NCI-H1105 (cell line): ENCODE measurements at regions not wholly inside any gene's neighbourhood (a gene's known extent, or its start where the extent isn't known, plus 50 kb on each side); places are given as distances from the start of the nearest gene placed in this dataset.

Experiments
- DNase-seq: peaks from one replicate; lab custom pipeline; 2025; lab: John Stamatoyannopoulos, UW

GRCh38 chr1:79129914-79130313 lies 123.4 kb upstream of the ADGRL4 start:
- no peak for DNase-seq

GRCh38 chr1:79128722-79129121 lies 122.2 kb upstream of the ADGRL4 start:
- no peak for DNase-seq

GRCh38 chr1:79124756-79125155 lies 118.2 kb upstream of the ADGRL4 start:
- no peak for DNase-seq

GRCh38 chr1:79122521-79122920 lies 116.0 kb upstream of the ADGRL4 start:
- no peak for DNase-seq

GRCh38 chr1:79117376-79117775 lies 110.8 kb upstream of the ADGRL4 start:
- DNase-seq: no peak

GRCh38 chr1:79113836-79114235 lies 107.3 kb upstream of the ADGRL4 start:
- DNase-seq: no peak

- no peak for DNase-seq
These were observed 104.2 kb upstream of the ADGRL4 start for GRCh38 chr1:79110749-79111148.

- no peak for DNase-seq
These were observed 102.9 kb upstream of the ADGRL4 start for GRCh38 chr1:79109445-79109844.

- no peak for DNase-seq
These were observed 99.0 kb upstream of the ADGRL4 start for GRCh38 chr1:79105500-79105899.

- no peak for DNase-seq
These were observed 98.1 kb upstream of the ADGRL4 start for GRCh38 chr1:79104617-79105016.

- no peak for DNase-seq
These were observed 93.9 kb upstream of the ADGRL4 start for GRCh38 chr1:79100385-79100784.

GRCh38 chr1:79090985-79091384 lies 84.5 kb upstream of the ADGRL4 start:
- no peak for DNase-seq

GRCh38 chr1:79089946-79090345 lies 83.4 kb upstream of the ADGRL4 start:
- DNase-seq: no peak

- no peak for DNase-seq
These were observed 75.7 kb upstream of the ADGRL4 start for GRCh38 chr1:79082233-79082632.

GRCh38 chr1:79079770-79080169 lies 73.2 kb upstream of the ADGRL4 start:
- DNase-seq: no peak

- no peak for DNase-seq
These were observed 68.4 kb upstream of the ADGRL4 start for GRCh38 chr1:79074975-79075374.

- no peak for DNase-seq
These were observed 63.3 kb upstream of the ADGRL4 start for GRCh38 chr1:79069828-79070227.

GRCh38 chr1:79059341-79059740 lies 52.8 kb upstream of the ADGRL4 start:
- no peak for DNase-seq
